GM12878 (cell line): ENCODE measurements at regions not wholly inside any gene's neighbourhood (a gene's known extent, or its start where the extent isn't known, plus 50 kb on each side); places are given as distances from the start of the nearest gene placed in this dataset.

Source experiments
- EED ChIP-seq: sonication (generic); IDR thresholded peaks from 2 replicates; pipeline ENCODE4 v1.6.1; 2016; ENCODE audit warnings: antibody characterized with exemption, low read depth
- EGR1 ChIP-seq, 2 experiments: IDR thresholded peaks; 1 replicate in 1 of 2; 2 replicates in 1 of 2; pipeline ENCODE4 v1.6.1; 2011 to 2012; ENCODE audit warnings: low read depth in 2 of 2, low read length in 2 of 2, borderline replicate concordance in 1 of 2, mild to moderate bottlenecking in 1 of 2, moderate library complexity in 1 of 2
- HDAC2 ChIP-seq: fragments of 200-600 bp; sonication (generic); IDR thresholded peaks from 2 replicates; pipeline ENCODE4 v1.6.1; 2017
- HDAC6 ChIP-seq: fragments of 200-600 bp; sonication (generic); IDR thresholded peaks from one replicate; pipeline ENCODE4 v1.8.0; 2017; ENCODE audit warnings: antibody characterized with exemption; ENCODE audit not compliant: unreplicated experiment
- PAX5 ChIP-seq: IDR thresholded peaks from 2 replicates; pipeline ENCODE4 v1.6.1; 2011; ENCODE audit warnings: low read depth, low read length, borderline replicate concordance
- POLR2A ChIP-seq: IDR thresholded peaks from 2 replicates; pipeline ENCODE4 v1.6.1; 2011; ENCODE audit warnings: low read depth, mild to moderate bottlenecking, low read length
- RCOR1 ChIP-seq: conservative IDR thresholded peaks from 2 replicates; pipeline ENCODE4 v1.6.1; 2012; ENCODE audit warnings: low read depth, low read length, improper control_type of control experiment
- SREBF1 ChIP-seq: IDR thresholded peaks from 2 replicates; pipeline ENCODE4 v1.6.1; 2012; ENCODE audit warnings: mild to moderate bottlenecking, low read length
- SRF ChIP-seq, 2 experiments: IDR thresholded peaks; 2 replicates each; pipeline ENCODE4 v1.6.1; 2011; ENCODE audit warnings: low read depth in 2 of 2, low read length in 2 of 2, mild to moderate bottlenecking in 1 of 2, moderate library complexity in 1 of 2
- TF ChIP-seq, protein P1 (sequence below): IDR thresholded peaks from 2 replicates; pipeline ENCODE4 v1.6.1; 2012; ENCODE audit warnings: low read depth, low read length, improper control_type of control experiment
- TF ChIP-seq, protein P2 (sequence below), 3 experiments: IDR thresholded peaks in 2 of 3; conservative IDR thresholded peaks in 1 of 3; 2 replicates each; pipeline ENCODE4 v1.5.1; 2011; ENCODE audit warnings: low read depth in 3 of 3, low read length in 3 of 3, mild to moderate bottlenecking in 3 of 3, control low read depth in 2 of 3, moderate library complexity in 2 of 3, inconsistent platforms in 1 of 3, mixed read lengths in 1 of 3; ENCODE audit not compliant: control insufficient read depth in 2 of 3, insufficient read depth in 1 of 3; ENCODE audit errors: extremely low read depth in 1 of 3

DNA sequence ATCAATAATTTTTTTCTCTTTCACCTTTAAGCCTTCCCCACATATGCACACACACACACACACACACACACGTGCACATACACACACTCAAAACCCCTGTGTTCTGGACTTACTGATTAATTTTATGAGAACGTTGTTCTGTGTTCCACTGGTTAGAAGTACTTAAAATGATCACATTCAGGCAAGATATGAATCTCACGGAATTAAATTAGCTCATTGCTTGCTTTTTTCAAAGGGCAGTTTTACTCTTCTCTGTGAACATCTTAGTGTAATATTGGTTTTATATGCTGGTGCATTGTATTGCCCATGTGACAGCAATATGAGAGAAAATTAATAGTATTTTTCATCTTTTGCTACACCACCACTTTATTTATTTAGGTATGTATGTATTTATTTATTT is 377.3 kb upstream of the RBFOX1 start:
- TF ChIP-seq HDAC2 (no peak), EED (no peak), PAX5 (no peak), RCOR1 (no peak), SRF (IDR thresholded peaks at IDR 0.05; ENCODE audit: low read depth in 2 of 2, low read length in 2 of 2) (no peak), EGR1 (IDR thresholded peaks at IDR 0.05; ENCODE audit: borderline replicate concordance in 1 of 2, low read depth in 2 of 2, low read length in 2 of 2) (no peak), POLR2A (no peak), SREBF1 (no peak), HDAC6 (no peak)
- TF ChIP-seq, protein P1, sequence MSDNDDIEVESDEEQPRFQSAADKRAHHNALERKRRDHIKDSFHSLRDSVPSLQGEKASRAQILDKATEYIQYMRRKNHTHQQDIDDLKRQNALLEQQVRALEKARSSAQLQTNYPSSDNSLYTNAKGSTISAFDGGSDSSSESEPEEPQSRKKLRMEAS: no peak
- TF ChIP-seq, protein P2, sequence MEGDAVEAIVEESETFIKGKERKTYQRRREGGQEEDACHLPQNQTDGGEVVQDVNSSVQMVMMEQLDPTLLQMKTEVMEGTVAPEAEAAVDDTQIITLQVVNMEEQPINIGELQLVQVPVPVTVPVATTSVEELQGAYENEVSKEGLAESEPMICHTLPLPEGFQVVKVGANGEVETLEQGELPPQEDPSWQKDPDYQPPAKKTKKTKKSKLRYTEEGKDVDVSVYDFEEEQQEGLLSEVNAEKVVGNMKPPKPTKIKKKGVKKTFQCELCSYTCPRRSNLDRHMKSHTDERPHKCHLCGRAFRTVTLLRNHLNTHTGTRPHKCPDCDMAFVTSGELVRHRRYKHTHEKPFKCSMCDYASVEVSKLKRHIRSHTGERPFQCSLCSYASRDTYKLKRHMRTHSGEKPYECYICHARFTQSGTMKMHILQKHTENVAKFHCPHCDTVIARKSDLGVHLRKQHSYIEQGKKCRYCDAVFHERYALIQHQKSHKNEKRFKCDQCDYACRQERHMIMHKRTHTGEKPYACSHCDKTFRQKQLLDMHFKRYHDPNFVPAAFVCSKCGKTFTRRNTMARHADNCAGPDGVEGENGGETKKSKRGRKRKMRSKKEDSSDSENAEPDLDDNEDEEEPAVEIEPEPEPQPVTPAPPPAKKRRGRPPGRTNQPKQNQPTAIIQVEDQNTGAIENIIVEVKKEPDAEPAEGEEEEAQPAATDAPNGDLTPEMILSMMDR (IDR thresholded peaks at IDR 0.05 in 2 of 3, conservative IDR thresholded peaks at IDR 0.05 in 1 of 3; ENCODE audit: control insufficient read depth in 2 of 3, extremely low read depth in 1 of 3, insufficient read depth in 1 of 3, low read depth in 3 of 3, low read length in 3 of 3): no peak
